ENCODE measurements at regions not wholly inside any gene's neighbourhood (a gene's known extent, or its start where the extent isn't known, plus 50 kb on each side); places are given as distances from the start of the nearest gene placed in this dataset.

- no CpG with 5 or more reads among the region's 2 CpGs for WGBS (ENCODE audit: extremely low coverage, insufficient read length, low lambda C conversion rate)
- H3K4me2 ChIP-seq (ENCODE audit: insufficient read depth, insufficient read length, low read length): no peak overlapping the region
- DNase-seq: no peak
- no peak overlapping the region for H2BK5ac ChIP-seq (ENCODE audit: insufficient read length, low read length)
- no peak overlapping the region for H3K56ac ChIP-seq (ENCODE audit: insufficient read length, low read depth, low read length)
- no peak overlapping the region for H4K91ac ChIP-seq (ENCODE audit: insufficient read length, low read depth, low read length)
- no peak overlapping the region for H3K27ac ChIP-seq (ENCODE audit: insufficient read length, low read depth, low read length)
- Mint-ChIP-seq H3K4me3 (no peak overlapping the region), H3K36me3 (ENCODE audit: insufficient read depth in 1 of 3, low read depth in 3 of 3) (no peaks in the 10 kb centered on the region), H3K27ac (no peak overlapping the region), H3K4me1 (peaks cover 0 to 6% of the 10 kb centered on the region in 2 experiments; a peak in 1 of 4 replicates), H3K27me3 (ENCODE audit: low read depth) (no peaks in the 10 kb centered on the region; the same call in 1 of the 2 replicates), H3K9me3 (no peaks in the 10 kb centered on the region)
- H2AK5ac ChIP-seq (ENCODE audit: insufficient read length, low read length): no peak overlapping the region
- H4K20me1 ChIP-seq (ENCODE audit: control insufficient read depth, insufficient read depth, insufficient read length): no peaks in the 10 kb centered on the region
- H3K79me2 ChIP-seq (ENCODE audit: insufficient read depth, low read length): no peaks in the 10 kb centered on the region
- no peak overlapping the region for H2BK120ac ChIP-seq (ENCODE audit: low read depth, low read length, poor library complexity, severe bottlenecking)
- TF ChIP-seq, protein P1, sequence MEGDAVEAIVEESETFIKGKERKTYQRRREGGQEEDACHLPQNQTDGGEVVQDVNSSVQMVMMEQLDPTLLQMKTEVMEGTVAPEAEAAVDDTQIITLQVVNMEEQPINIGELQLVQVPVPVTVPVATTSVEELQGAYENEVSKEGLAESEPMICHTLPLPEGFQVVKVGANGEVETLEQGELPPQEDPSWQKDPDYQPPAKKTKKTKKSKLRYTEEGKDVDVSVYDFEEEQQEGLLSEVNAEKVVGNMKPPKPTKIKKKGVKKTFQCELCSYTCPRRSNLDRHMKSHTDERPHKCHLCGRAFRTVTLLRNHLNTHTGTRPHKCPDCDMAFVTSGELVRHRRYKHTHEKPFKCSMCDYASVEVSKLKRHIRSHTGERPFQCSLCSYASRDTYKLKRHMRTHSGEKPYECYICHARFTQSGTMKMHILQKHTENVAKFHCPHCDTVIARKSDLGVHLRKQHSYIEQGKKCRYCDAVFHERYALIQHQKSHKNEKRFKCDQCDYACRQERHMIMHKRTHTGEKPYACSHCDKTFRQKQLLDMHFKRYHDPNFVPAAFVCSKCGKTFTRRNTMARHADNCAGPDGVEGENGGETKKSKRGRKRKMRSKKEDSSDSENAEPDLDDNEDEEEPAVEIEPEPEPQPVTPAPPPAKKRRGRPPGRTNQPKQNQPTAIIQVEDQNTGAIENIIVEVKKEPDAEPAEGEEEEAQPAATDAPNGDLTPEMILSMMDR (conservative IDR thresholded peaks at IDR 0.05): no peak
- no peaks in the 10 kb centered on the region for H3K23me2 ChIP-seq (ENCODE audit: insufficient read length, low read depth, low read length, poor library complexity, severe bottlenecking)
- H2AFZ ChIP-seq (ENCODE audit: low read length): no peak overlapping the region
- H3K14ac ChIP-seq (ENCODE audit: insufficient read depth, low read length): no peak overlapping the region
- H3K9me3 ChIP-seq (ENCODE audit: control insufficient read depth, low read depth, low read length): no peaks in the 10 kb centered on the region
- no peak overlapping the region for H4K5ac ChIP-seq (ENCODE audit: insufficient read length, low read depth, low read length)
- no peak overlapping the region for H4K8ac ChIP-seq (replicated peaks; ENCODE audit: insufficient read length, low read depth, low read length)
- H3T11ph ChIP-seq (ENCODE audit: low read length): no peak overlapping the region
- no peaks in the 10 kb centered on the region for H3K4me1 ChIP-seq (ENCODE audit: insufficient read depth, low read length)
- no peak overlapping the region for H3K18ac ChIP-seq (ENCODE audit: insufficient read length, low read depth, low read length)
- H3K79me1 ChIP-seq (ENCODE audit: insufficient read depth, low read depth, low read length, poor library complexity, severe bottlenecking): no peaks in the 10 kb centered on the region
- no peak overlapping the region for H2BK12ac ChIP-seq (ENCODE audit: insufficient read length, low read depth, low read length)
- no peak overlapping the region for H3K23ac ChIP-seq (ENCODE audit: insufficient read length, low read depth, low read length)
- H3K4ac ChIP-seq (ENCODE audit: low read depth, low read length): no peak overlapping the region
- H2BK15ac ChIP-seq (ENCODE audit: low read depth, low read length): no peak overlapping the region
- no peaks in the 10 kb centered on the region for H3K27me3 ChIP-seq (ENCODE audit: insufficient read depth, low read length)
- H3K9ac ChIP-seq (ENCODE audit: extremely low read depth, insufficient read length, low read length): no peak overlapping the region
- no peak overlapping the region for H2BK20ac ChIP-seq (ENCODE audit: low read depth, low read length, poor library complexity, severe bottlenecking)
Measured at GRCh38 chr11:32018672-32019071, 72.2 kb upstream of the RCN1 start.
